Mammary epithelial cell (primary cell): ENCODE measurements at regions not wholly inside any gene's neighbourhood (a gene's known extent, or its start where the extent isn't known, plus 50 kb on each side); places are given as distances from the start of the nearest gene placed in this dataset.

Source experiments
- EZH2 ChIP-seq: IDR thresholded peaks from 2 replicates; pipeline ENCODE4 v1.6.1; 2012; ENCODE audit warnings: low read length, inconsistent platforms, borderline replicate concordance
- TF ChIP-seq, protein P1 (sequence below), 2 donors: IDR thresholded peaks in 1 of 2; conservative IDR thresholded peaks in 1 of 2; 2 replicates each; pipeline ENCODE4 v1.5.1; 2011 to 2012; ENCODE audit warnings: inconsistent platforms in 2 of 2, low read length in 2 of 2, mild to moderate bottlenecking in 2 of 2, control low read depth in 1 of 2, low read depth in 1 of 2; ENCODE audit not compliant: insufficient read depth in 1 of 2; ENCODE audit errors: extremely low read depth in 1 of 2

DNA sequence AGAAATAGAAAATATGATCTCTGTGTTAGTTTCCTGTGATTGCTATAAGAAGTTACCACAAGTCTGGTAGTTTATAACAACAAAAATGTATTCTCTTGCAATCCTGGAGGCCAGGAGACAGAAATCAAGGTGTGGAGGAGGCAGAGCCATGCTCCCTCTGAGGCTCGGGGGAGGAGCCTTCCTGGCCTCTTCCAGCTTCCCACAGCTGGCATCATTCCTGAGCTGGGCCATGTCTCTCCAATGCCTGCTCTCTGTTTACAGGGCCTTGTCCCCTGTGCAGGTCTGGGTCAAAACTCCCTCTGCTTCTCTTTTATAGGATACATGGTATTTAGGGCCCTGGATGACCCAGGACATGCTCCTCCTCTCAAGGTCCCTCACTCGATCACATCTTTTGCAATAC is 81.3 kb upstream of the RET start:
- TF ChIP-seq, protein P1, sequence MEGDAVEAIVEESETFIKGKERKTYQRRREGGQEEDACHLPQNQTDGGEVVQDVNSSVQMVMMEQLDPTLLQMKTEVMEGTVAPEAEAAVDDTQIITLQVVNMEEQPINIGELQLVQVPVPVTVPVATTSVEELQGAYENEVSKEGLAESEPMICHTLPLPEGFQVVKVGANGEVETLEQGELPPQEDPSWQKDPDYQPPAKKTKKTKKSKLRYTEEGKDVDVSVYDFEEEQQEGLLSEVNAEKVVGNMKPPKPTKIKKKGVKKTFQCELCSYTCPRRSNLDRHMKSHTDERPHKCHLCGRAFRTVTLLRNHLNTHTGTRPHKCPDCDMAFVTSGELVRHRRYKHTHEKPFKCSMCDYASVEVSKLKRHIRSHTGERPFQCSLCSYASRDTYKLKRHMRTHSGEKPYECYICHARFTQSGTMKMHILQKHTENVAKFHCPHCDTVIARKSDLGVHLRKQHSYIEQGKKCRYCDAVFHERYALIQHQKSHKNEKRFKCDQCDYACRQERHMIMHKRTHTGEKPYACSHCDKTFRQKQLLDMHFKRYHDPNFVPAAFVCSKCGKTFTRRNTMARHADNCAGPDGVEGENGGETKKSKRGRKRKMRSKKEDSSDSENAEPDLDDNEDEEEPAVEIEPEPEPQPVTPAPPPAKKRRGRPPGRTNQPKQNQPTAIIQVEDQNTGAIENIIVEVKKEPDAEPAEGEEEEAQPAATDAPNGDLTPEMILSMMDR (conservative IDR thresholded peaks at IDR 0.05 in 1 of 2, IDR thresholded peaks at IDR 0.05 in 1 of 2; ENCODE audit: extremely low read depth in 1 of 2, insufficient read depth in 1 of 2, low read depth in 1 of 2, low read length in 2 of 2), result no peak
- no peak for TF ChIP-seq EZH2
